IgD-negative memory B cell (primary cell): ENCODE measurements at regions not wholly inside any gene's neighbourhood (a gene's known extent, or its start where the extent isn't known, plus 50 kb on each side); places are given as distances from the start of the nearest gene placed in this dataset.
"Not testable (repeated sequence)": the region's sequence is repeated elsewhere in the genome, so short reads cannot be mapped to it uniquely, and the experiment has no call there.

Source experiments
- H3K27ac Mint-ChIP-seq, 3 donors: one replicate each; pipeline ENCODE4 v1.8.0; 2020 to 2022; ENCODE audit warnings: mild to moderate bottlenecking in 3 of 3, mixed read lengths in 3 of 3, moderate library complexity in 1 of 3
- H3K27me3 Mint-ChIP-seq: one replicate; pipeline ENCODE4 v1.8.0; 2021; ENCODE audit warnings: mixed read lengths
- H3K36me3 Mint-ChIP-seq: one replicate; pipeline ENCODE4 v1.8.0; 2020; ENCODE audit warnings: mild to moderate bottlenecking, mixed read lengths
- H3K4me1 Mint-ChIP-seq, 3 donors: one replicate each; pipeline ENCODE4 v1.8.0; 2020 to 2022; ENCODE audit warnings: mixed read lengths in 3 of 3, mild to moderate bottlenecking in 1 of 3
- H3K4me3 Mint-ChIP-seq, 4 donors: one replicate each; pipeline ENCODE4 v1.8.0; 2020 to 2022; ENCODE audit warnings: mild to moderate bottlenecking in 4 of 4, mixed read lengths in 4 of 4, moderate library complexity in 3 of 4
- H3K9me3 Mint-ChIP-seq, 3 donors: one replicate each; pipeline ENCODE4 v1.8.0; 2020 to 2021; ENCODE audit warnings: mixed read lengths in 3 of 3, mild to moderate bottlenecking in 1 of 3

DNA sequence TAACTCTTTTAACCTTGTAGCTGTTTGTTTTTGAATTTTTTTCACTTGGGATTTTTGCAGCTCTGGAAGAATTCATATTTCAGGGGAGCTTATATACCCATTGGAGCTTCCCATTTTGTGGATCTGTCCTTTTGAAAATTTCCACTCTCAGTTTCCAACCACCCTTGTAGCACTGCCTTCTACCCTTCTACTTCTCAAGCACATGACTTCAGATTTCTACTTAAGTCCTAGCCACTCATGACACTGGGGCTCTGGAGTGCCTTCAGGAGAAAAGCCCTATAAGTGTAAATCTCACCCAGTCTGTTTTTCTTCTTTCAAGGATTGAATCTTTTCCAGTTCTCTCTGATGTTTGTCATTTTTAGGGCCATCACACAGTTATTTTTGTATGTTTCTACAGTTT lies 283.7 kb upstream of the KCNH7 start:
- Mint-ChIP-seq H3K4me3 (no peak overlapping the region), H3K4me1 (no peaks in the 10 kb centered on the region), H3K27ac (no peak overlapping the region)

DNA sequence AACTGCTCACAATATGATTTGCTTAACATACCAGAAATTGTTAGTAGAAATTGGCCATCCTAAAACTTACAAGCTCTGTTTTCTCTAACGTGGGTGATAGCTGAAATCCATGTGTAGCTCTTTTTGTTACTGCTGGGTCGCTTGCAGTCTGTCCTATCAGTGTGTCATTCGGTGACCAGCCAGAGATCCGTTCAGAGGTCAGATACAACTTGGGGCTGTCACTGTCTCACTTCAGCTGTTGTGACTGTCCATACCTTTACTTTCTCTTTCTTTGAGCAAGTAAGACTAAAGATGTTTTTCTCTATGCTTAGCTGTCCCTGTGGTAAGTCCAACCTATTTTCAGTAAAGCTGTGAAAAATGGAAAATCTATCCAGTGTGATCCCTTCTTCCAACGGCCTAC lies 282.9 kb upstream of the KCNH7 start:
- no peaks in the 10 kb centered on the region for H3K27me3 Mint-ChIP-seq
- H3K27ac Mint-ChIP-seq, result no peak overlapping the region
- H3K36me3 Mint-ChIP-seq, result no peaks in the 10 kb centered on the region
- no peak overlapping the region for H3K4me3 Mint-ChIP-seq
- H3K4me1 Mint-ChIP-seq, result no peaks in the 10 kb centered on the region
- H3K9me3 Mint-ChIP-seq, result peaks cover 0 to 3% (median 0%) of the 10 kb centered on the region in 3 donors

More for the DNA sequence above, 283.7 kb upstream of the KCNH7 start:
- no peaks in the 10 kb centered on the region for H3K27me3 Mint-ChIP-seq
- H3K9me3 Mint-ChIP-seq, result peaks cover 0 to 3% (median 0%) of the 10 kb centered on the region in 3 donors
- no peaks in the 10 kb centered on the region for H3K36me3 Mint-ChIP-seq

DNA sequence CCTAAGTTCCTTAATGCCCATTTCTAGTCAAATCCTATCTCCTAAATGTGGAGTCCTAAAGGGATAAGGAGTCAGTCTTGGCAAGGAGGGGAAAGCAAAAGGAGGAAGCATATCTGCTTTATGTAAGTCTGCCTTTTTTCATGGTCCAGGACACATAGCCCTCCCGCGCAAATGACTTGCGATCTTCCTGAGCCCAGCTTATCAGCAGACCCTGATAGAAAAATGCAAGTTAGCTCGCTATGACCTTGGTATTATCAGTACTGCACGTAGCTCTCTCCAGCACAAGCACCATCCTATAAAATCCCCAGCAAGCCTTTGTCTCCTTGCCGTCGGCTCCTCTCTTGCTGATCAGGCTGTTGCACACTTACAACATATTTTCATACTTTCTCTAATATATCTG lies 281.4 kb upstream of the KCNH7 start:
- no peak overlapping the region for H3K4me3 Mint-ChIP-seq
- H3K4me1 Mint-ChIP-seq, result no peaks in the 10 kb centered on the region
- H3K27ac Mint-ChIP-seq, result no peak overlapping the region
- H3K9me3 Mint-ChIP-seq, result peaks cover 0 to 3% (median 0%) of the 10 kb centered on the region in 3 donors
- no peaks in the 10 kb centered on the region for H3K27me3 Mint-ChIP-seq
- no peaks in the 10 kb centered on the region for H3K36me3 Mint-ChIP-seq

DNA sequence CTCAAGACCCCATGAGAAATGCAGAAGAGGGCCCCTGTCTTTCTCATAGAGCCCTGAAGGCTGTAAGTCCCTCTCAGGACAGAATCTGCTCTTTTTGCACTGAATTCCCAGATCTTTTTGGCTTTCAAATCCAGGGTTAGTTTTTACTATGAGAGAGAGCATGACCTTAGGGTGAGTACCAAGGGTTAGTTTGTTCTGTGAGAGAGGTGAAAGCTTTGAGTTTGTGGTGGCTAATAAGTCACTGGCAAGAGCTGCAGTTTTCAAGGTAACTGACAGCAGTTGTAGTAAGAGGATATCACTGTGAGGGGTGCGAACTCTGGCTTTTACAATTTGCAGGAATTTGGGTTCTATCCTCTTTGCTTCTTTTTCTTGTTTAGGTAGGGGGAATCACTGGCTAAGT lies 248.4 kb upstream of the KCNH7 start:
- Mint-ChIP-seq H3K27me3 (no peaks in the 10 kb centered on the region), H3K27ac (no peak overlapping the region), H3K4me1 (no peaks in the 10 kb centered on the region), H3K36me3 (no peaks in the 10 kb centered on the region), H3K4me3 (no peak overlapping the region), H3K9me3 (peaks cover 6 to 8% (median 7%) of the 10 kb centered on the region in 3 donors)

DNA sequence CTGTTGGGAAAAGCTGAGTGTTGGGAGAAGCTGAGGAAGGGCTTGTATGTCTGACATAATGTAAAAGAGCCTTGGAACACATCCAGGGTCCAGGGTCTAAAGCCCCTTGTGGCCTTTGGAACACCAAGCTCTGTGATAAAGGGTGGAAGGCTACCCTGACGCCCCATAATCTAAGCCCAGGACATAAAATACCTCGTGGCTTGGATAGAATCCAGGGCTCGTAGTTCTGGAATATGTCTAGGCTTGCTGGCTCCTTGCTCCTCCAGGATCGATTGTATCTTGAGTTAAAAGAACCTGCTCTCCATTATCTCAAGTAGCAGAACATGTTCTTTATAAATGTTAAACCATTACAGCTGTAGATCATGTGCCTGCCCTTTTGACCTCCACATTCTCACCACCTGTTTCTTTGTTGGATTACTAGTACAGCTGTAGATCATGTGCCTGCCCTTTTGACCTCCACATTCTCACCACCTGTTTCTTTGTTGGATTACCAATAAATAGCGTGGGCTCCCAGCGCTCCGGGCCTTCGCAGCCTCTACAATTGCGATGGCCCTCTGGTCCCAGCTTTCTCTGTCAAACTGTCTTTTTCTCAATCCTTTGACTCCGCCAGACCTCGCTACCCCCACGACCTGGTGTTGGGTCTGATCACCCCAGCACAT lies 246.9 kb upstream of the KCNH7 start:
- H3K9me3 Mint-ChIP-seq, result peaks cover 6 to 10% (median 7%) of the 10 kb centered on the region in 3 donors
- not testable (repeated sequence) for H3K4me1 Mint-ChIP-seq, H3K36me3 Mint-ChIP-seq, H3K4me3 Mint-ChIP-seq, H3K27me3 Mint-ChIP-seq, H3K27ac Mint-ChIP-seq

DNA sequence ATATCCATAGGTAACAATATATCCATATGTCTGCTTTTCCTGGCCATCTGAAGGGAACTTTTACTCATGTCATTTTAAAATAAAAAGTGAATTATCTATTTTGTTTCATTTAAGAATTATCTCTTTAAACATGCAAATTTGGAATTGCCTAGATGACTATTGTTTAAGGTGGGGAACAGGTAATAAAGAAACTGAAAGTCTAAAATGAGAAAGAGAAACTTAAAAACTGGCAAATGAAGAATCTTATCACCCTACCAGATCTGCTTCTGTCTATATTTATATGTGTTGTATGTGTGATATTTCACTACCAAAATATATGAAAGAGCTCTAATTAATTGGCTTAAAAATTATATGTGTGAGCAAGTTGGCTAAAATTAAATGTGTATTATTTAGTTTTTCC lies 243.2 kb upstream of the KCNH7 start:
- H3K27me3 Mint-ChIP-seq, result no peaks in the 10 kb centered on the region

DNA sequence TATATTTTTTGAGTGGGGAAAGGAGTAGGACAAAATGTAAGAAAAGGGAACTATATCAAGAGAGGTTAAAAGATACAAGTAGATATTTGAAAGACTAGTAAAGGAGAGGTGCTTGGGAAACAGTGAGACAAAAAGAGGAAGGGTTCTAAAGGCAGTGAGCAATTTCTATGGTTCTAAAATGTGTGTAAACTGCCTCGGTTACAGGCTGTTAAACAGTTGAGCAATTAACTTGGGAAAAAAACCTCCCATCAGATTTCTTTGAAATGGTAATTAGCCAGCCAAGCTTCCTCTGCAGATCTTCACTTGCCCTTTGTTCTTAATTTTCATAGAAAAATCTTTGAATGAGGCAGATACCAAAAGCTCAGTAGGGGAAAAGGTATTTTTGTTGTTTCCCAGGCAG lies 238.7 kb upstream of the KCNH7 start:
- Mint-ChIP-seq H3K27ac (no peak overlapping the region), H3K27me3 (no peaks in the 10 kb centered on the region), H3K4me1 (no peaks in the 10 kb centered on the region), H3K4me3 (no peak overlapping the region), H3K36me3 (no peaks in the 10 kb centered on the region), H3K9me3 (peaks cover 2 to 3% (median 3%) of the 10 kb centered on the region in 3 donors)

More for the DNA sequence above, 243.2 kb upstream of the KCNH7 start:
- H3K4me1 Mint-ChIP-seq, result no peaks in the 10 kb centered on the region
- H3K4me3 Mint-ChIP-seq, result no peak overlapping the region
- no peaks in the 10 kb centered on the region for H3K36me3 Mint-ChIP-seq
- H3K27ac Mint-ChIP-seq, result no peak overlapping the region
- peaks cover 8 to 10% (median 10%) of the 10 kb centered on the region in 3 donors for H3K9me3 Mint-ChIP-seq

DNA sequence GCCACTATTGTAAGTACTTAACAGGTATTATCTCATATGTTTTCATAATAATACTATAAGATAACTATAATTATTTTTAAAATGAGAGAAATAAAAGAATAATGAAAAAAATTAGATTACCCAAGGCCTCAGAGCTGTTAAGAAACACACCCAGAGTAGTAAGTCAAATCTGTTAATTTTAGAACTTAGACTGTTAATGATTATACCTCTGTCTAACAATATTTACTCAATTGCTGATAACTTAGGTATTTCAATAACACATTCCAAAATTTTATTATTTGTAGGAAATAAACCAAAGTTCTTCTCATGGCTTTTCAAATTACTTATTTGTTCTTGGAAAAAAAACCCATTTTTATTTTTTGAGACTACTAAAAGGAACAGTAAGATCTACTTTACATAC lies 227.5 kb upstream of the KCNH7 start:
- no peaks in the 10 kb centered on the region for H3K36me3 Mint-ChIP-seq
- peaks cover 0 to 2% (median 1%) of the 10 kb centered on the region in 3 donors for H3K9me3 Mint-ChIP-seq
- H3K27me3 Mint-ChIP-seq, result no peaks in the 10 kb centered on the region
- H3K4me3 Mint-ChIP-seq, result no peak overlapping the region
- no peak overlapping the region for H3K27ac Mint-ChIP-seq
- no peaks in the 10 kb centered on the region for H3K4me1 Mint-ChIP-seq

DNA sequence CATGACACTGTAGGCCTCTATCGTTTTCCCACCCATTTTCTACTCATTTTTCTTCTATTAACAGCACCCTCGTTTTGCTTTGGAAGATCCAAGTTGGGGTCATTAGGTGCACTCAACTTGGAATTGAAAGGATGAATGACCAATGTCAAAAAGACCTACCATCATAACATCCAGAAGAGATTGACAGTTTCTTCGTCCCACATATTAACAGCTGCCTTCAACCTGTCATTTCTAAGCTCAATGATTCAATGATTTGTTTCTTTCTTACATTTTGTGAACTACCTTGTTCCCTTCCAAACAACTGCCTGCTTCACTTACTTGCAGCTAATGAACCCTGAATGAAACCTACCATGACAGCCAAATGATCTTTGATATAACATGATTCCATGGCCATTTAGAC lies 224.0 kb upstream of the KCNH7 start:
- peaks cover 0 to 1% (median 0%) of the 10 kb centered on the region in 3 donors for H3K4me1 Mint-ChIP-seq
- H3K36me3 Mint-ChIP-seq, result no peaks in the 10 kb centered on the region
- H3K27ac Mint-ChIP-seq, result no peak overlapping the region
- peaks cover 0 to 2% (median 1%) of the 10 kb centered on the region in 3 donors for H3K9me3 Mint-ChIP-seq
- no peaks in the 10 kb centered on the region for H3K27me3 Mint-ChIP-seq
- no peak overlapping the region for H3K4me3 Mint-ChIP-seq

DNA sequence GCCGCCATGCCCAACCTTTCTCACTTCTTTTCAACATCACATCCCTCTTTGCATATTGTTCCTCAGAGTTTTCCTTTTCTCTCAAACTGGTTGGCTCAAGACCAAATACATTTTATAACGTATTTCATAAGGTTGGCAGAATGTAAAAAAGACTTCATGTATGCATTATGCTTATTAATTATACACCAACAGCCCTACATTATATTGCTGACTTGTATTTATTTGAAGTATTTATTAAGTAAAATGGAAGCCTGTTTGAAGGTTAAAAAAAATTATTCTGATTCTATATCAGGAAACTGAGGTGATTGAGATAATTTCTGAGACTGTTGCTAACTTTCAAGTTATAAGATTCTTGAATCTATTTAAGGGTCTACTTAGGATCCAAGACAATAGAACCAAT lies 208.0 kb upstream of the KCNH7 start:
- Mint-ChIP-seq H3K27me3 (no peaks in the 10 kb centered on the region), H3K9me3 (peaks cover 0 to 5% (median 0%) of the 10 kb centered on the region in 3 donors), H3K4me1 (no peaks in the 10 kb centered on the region), H3K4me3 (no peak overlapping the region), H3K27ac (no peak overlapping the region), H3K36me3 (no peaks in the 10 kb centered on the region)

DNA sequence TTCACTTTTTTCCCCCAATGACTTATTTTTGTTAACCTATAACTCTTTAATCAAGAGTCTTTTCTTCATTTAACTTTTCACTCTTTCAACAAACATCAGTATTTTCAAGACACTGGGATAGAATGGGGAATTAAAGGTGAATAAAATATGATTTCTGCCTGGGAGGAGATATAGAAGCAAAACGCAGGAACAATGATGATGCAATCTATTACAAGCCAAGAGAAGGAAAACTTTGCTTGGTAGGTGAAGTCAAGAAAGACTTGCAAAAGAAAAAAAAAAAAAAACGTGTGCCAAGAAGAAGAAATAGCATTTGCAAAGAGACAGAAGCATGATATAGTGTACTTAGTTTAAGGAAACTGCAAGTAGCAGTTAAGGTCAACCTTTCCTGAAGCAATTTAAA lies 207.3 kb upstream of the KCNH7 start:
- Mint-ChIP-seq H3K36me3 (no peaks in the 10 kb centered on the region), H3K27ac (no peak overlapping the region), H3K27me3 (no peaks in the 10 kb centered on the region), H3K9me3 (peaks cover 0 to 7% (median 0%) of the 10 kb centered on the region in 3 donors), H3K4me3 (no peak overlapping the region), H3K4me1 (no peaks in the 10 kb centered on the region)

DNA sequence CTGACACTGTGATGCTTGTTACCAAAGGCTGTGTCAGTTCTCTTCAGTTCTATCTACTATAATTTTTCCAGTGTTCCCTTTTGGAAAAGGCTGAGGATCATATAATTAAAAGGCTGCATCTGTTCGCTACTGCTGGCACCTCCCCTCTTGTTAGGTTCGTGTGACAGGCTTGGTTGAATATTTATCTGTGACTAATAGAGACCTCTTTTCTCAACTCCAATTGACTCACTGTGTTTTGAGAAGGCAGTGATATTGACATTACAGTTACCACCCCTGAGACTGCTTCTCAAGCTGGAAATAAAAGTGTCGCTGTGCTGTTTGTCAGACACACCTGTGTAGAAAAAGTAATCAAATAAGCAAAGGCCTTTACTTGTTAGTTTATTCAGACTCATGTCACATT lies 205.5 kb upstream of the KCNH7 start:
- Mint-ChIP-seq H3K9me3 (peaks cover 0 to 8% (median 0%) of the 10 kb centered on the region in 3 donors), H3K27me3 (no peaks in the 10 kb centered on the region), H3K4me1 (no peaks in the 10 kb centered on the region), H3K27ac (no peak overlapping the region), H3K36me3 (no peaks in the 10 kb centered on the region), H3K4me3 (no peak overlapping the region)

DNA sequence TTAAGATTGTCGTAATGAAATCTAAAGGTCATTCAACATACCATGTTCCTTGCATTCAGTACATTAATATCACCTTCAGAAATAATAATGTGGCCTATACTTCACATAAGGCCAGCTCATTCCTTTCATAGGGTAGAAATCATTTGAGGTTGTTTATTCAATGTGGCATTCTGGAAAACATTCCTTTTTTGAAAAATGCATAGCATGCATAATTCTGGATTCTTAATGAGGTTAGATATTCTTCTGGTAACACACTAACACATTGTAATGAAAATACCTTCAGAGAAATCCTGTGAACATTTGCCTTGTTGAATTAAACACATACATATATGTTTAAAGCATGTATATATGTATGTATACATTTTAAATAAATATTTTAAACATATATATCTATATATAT lies 204.6 kb upstream of the KCNH7 start:
- Mint-ChIP-seq H3K4me3 (no peak overlapping the region), H3K36me3 (no peaks in the 10 kb centered on the region), H3K27ac (no peak overlapping the region), H3K9me3 (peaks cover 0 to 8% (median 0%) of the 10 kb centered on the region in 3 donors), H3K4me1 (no peaks in the 10 kb centered on the region), H3K27me3 (no peaks in the 10 kb centered on the region)

DNA sequence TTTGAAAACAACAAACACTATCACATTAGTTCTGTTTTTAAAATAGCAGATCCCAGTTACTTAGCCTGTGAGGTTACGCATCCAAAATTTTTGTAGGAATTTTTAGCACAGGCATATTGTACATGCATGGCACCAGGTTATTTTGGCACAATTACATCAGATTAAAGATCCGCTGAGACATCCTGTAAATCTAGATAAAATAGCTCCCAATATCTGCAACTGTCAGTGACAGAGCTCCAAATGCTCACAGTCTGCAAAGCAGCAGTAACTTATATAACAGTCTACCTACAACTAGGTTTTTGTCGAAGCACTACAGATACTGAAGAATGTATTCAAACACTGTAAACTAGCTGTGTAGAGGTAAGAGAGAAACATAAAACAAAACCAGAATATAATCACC lies 200.7 kb upstream of the KCNH7 start:
- Mint-ChIP-seq H3K36me3 (no peaks in the 10 kb centered on the region), H3K9me3 (peaks cover 0 to 10% (median 3%) of the 10 kb centered on the region in 3 donors), H3K4me1 (no peaks in the 10 kb centered on the region), H3K4me3 (no peak overlapping the region), H3K27me3 (no peaks in the 10 kb centered on the region), H3K27ac (no peak overlapping the region)

DNA sequence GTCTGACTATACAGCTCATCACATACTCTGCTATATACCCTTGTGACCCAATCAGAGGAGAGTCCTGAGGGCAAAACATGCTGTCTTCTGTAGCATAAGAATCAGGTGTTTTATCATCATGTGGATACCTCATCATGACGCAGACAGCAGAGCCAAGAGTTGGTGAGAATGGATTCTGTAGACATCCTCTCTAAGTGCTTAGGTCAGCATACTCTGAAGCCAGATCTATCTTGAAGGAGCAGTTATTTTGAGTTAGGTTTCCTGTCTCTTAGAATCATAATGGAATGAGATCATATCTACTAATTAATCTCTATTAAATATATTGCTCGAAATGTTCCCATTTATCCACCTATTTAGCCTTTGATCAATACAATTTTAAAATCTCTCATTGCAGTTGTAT lies 190.2 kb upstream of the KCNH7 start:
- Mint-ChIP-seq H3K27me3 (no peaks in the 10 kb centered on the region), H3K4me1 (no peaks in the 10 kb centered on the region), H3K4me3 (no peak overlapping the region), H3K36me3 (no peaks in the 10 kb centered on the region), H3K9me3 (peaks cover 0 to 3% (median 0%) of the 10 kb centered on the region in 3 donors), H3K27ac (no peak overlapping the region)

DNA sequence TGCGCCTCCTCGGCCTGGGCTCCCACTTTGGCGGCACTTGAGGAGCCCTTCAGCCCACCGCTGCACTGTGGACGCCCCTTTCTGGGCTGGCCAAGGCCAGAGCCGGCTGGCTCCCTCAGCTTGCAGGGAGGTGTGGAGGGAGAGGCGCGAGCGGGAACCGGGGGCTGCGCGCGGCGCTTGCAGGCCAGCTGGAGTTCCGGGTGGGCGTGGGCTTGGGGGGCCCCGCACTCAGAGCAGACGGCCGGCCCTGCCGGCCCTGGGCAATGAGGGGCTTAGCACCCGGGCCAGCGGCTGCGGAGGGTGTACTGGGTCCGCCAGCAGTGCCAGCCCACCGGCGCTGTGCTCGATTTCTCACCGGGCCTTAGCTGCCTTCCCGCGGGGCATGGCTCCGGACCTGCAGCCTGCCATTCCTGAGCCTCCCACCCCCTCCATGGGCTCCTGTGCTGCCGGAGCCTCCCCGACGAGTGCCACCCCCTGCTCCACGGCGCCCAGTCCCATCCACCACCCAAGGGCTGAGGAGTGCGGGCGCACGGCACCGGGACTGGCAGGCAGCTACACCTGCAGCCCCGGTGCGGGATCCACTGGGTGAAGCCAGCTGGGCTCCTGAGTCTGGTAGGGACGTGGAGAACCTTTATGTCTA lies 187.7 kb upstream of the KCNH7 start:
- not testable (repeated sequence) for H3K27ac Mint-ChIP-seq, H3K4me3 Mint-ChIP-seq, H3K4me1 Mint-ChIP-seq, H3K36me3 Mint-ChIP-seq, H3K27me3 Mint-ChIP-seq, H3K9me3 Mint-ChIP-seq
